ENCODE measurements at regions not wholly inside any gene's neighbourhood (a gene's known extent, or its start where the extent isn't known, plus 50 kb on each side); places are given as distances from the start of the nearest gene placed in this dataset.

- no peak overlapping the region for H3K4me3 ChIP-seq (ENCODE audit: low read depth, low read length)
- DNase-seq (ENCODE audit: low read depth): peak; percentile 59
- TF ChIP-seq CTCF (IDR thresholded peaks at IDR 0.05; ENCODE audit: insufficient read depth, low read depth, low read length): no peak
These were observed 196.9 kb upstream of the CWC22 start for GRCh38 chr2:180203972-180204371.

GRCh38 chr2:180202467-180202951 is 195.4 kb upstream of the CWC22 start:
- TF ChIP-seq CTCF (IDR thresholded peaks at IDR 0.05; ENCODE audit: insufficient read depth, low read depth, low read length): no peak
- H3K4me3 ChIP-seq (ENCODE audit: low read depth, low read length): no peak overlapping the region
- peak; percentile 78 for DNase-seq (ENCODE audit: low read depth)

- no peak overlapping the region for H3K4me3 ChIP-seq (ENCODE audit: low read depth, low read length)
- DNase-seq (ENCODE audit: low read depth): no peak
- TF ChIP-seq CTCF (IDR thresholded peaks at IDR 0.05; ENCODE audit: insufficient read depth, low read depth, low read length): no peak
These were observed 189.4 kb upstream of the CWC22 start for GRCh38 chr2:180196419-180196977.

- no peak for DNase-seq (ENCODE audit: low read depth)
- TF ChIP-seq CTCF (IDR thresholded peaks at IDR 0.05; ENCODE audit: insufficient read depth, low read depth, low read length): no peak
These were observed 188.8 kb upstream of the CWC22 start for GRCh38 chr2:180195847-180196246.

DNA sequence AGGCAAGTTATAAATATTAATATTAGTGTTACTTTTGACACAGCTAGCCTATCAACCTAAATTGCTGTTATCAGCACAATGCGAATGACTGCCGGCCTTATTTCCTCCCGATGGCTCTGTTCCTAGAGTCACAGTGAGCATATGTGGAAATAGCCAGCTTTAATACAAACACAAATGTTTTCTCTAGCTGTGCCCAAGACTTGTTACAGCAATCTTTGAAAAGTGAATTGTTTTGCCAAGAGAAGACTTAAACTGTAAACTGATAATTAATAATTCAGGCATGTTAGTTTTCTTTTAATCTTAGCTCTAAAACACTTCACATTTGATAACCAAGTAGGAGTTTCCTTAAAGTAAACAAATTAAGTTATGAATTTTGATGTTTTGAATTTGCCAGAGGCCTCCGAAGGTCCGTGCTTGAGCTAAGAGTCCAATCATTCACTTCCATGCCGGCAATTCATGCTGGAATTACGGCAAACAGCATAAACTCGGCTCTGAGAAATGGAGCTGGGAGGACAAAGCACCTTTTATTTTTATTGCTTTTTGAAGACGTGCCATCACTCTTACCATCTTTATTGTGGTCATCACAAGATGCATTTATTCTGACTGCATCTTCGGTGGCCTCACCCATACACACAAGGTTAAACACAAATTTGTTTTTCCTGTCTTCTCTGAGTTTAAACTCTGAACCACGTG is 184.5 kb upstream of the CWC22 start:
- no peak for TF ChIP-seq CTCF (IDR thresholded peaks at IDR 0.05; ENCODE audit: insufficient read depth, low read depth, low read length)
- H3K4me3 ChIP-seq (ENCODE audit: low read depth, low read length): no peak overlapping the region
- DNase-seq (ENCODE audit: low read depth): peak; percentile 34

More at GRCh38 chr2:180195847-180196246, 188.8 kb upstream of the CWC22 start:
- H3K4me3 ChIP-seq (ENCODE audit: low read depth, low read length): no peak overlapping the region

DNA sequence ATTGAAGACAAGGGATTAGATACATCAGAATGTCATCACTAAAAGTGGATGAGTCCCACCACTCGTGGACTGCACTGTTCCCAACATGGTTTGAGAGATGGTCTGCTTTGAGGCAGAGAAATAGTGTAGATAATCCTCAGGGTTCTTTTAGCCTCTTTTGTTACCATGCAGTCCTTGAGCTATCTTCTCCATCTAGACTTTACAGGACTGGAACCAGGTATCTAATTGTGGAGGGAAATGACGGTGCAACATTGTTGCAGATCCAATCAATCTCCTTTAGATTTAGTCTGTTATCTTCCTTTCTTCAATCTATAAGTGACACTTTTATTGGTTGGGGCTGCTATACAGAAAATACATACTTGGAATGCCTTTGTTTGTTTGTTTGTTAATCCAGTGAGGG is 183.8 kb upstream of the CWC22 start:
- no peak for DNase-seq (ENCODE audit: low read depth)
- H3K4me3 ChIP-seq (ENCODE audit: low read depth, low read length): no peak overlapping the region
- no peak for TF ChIP-seq CTCF (IDR thresholded peaks at IDR 0.05; ENCODE audit: insufficient read depth, low read depth, low read length)
